H1 (cell line): ENCODE measurements at regions not wholly inside any gene's neighbourhood (a gene's known extent, or its start where the extent isn't known, plus 50 kb on each side); places are given as distances from the start of the nearest gene placed in this dataset.

ENCODE experiments used
- CBX8 ChIP-seq: fragments of 300-800, 300-1000 bp; sonication (generic); IDR thresholded peaks from 2 replicates; pipeline ENCODE4 v1.7.1; 2016; ENCODE audit warnings: low read depth, low read length, borderline replicate concordance
- JUND ChIP-seq: IDR thresholded peaks from 2 replicates; pipeline ENCODE4 v1.6.1; 2011; ENCODE audit warnings: mild to moderate bottlenecking, improper control_type of control experiment, low read length

DNA sequence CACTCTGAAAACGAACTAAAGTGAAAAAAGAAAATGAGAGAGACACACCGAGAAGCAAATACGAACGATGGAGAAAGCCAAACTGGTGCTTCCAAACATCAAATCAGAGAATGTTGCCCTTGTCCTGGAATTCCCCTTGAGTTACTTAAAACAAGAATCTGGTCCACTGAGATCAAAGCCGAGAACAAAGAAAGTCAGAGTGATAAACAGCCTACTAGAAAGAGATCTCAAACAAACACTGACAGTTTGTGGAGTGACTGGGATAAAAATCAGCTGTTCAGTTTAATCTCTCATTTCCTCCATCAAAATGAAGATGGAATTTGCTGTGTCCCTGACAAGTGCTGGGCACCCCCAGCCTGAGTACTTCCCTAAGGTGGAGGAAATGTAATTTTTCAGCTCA is 582.6 kb downstream of the NR2F1-AS1 start (continued):
- no peak for TF ChIP-seq JUND
- TF ChIP-seq CBX8 = no peak
